IMR-90 (cell line): ENCODE measurements at regions not wholly inside any gene's neighbourhood (a gene's known extent, or its start where the extent isn't known, plus 50 kb on each side); places are given as distances from the start of the nearest gene placed in this dataset.

Experiments used
- ATAC-seq: fragments of 200-7000 bp; cut with Tn5 transposase; 2 replicates; pipeline ENCODE4 v1.9.1; 2020; ENCODE audit warnings: low read depth, mild to moderate bottlenecking, moderate library complexity
- BruUV-seq: library from RNA; stranded (reverse); fragments of 400-500 nt; replicated peaks from 2 replicates; lab custom pipeline; 2021; lab: Mats Ljungman, UMichigan
- CTCF ChIA-PET: fragments of 300-600 bp; formaldehyde crosslinking; extraction: SDS; loops from one replicate; lab custom pipeline; 2021; ENCODE audit warnings: antibody characterized with exemption; lab: Yijun Ruan, JAX
- POLR2A ChIA-PET: fragments of 300-600 bp; sonication (Branson Sonifier 250); formaldehyde crosslinking; loops from one replicate; lab custom pipeline; 2022; ENCODE audit warnings: antibody characterized with exemption; ENCODE audit not compliant: unreplicated experiment; lab: Charles Lee
- DNase-seq: peaks from one replicate; pipeline ENCODE4 v3.0.0; 2013
- H2AFZ ChIP-seq: replicated peaks from 2 replicates; pipeline ENCODE3; 2013; ENCODE audit warnings: low read length, mild to moderate bottlenecking; ENCODE audit not compliant: poor library complexity
- H2AK5ac ChIP-seq: 2 replicates; pipeline ENCODE4 v1.6.1; 2013; ENCODE audit warnings: low read depth, low read length, inconsistent platforms
- H2AK9ac ChIP-seq: replicated peaks from 2 replicates; pipeline ENCODE3; 2013; ENCODE audit warnings: mild to moderate bottlenecking, low read depth, low read length, moderate library complexity; ENCODE audit not compliant: poor library complexity
- H2BK120ac ChIP-seq: 2 replicates; pipeline ENCODE4 v1.6.1; 2013; ENCODE audit warnings: low read depth, low read length, inconsistent platforms
- H2BK15ac ChIP-seq: 3 replicates; pipeline ENCODE4 v1.6.1; 2013; ENCODE audit warnings: low read depth, low read length, inconsistent platforms
- H2BK20ac ChIP-seq: 2 replicates; pipeline ENCODE4 v1.6.1; 2013; ENCODE audit warnings: low read depth, mild to moderate bottlenecking, inconsistent platforms, low read length, moderate library complexity
- H2BK5ac ChIP-seq: 2 replicates; pipeline ENCODE4 v1.6.1; 2013; ENCODE audit warnings: mild to moderate bottlenecking, low read depth, low read length, inconsistent platforms; ENCODE audit not compliant: poor library complexity, severe bottlenecking
- H3K14ac ChIP-seq: replicated peaks from 2 replicates; pipeline ENCODE4 v1.6.1; 2013; ENCODE audit warnings: low read depth, low read length, inconsistent platforms
- H3K18ac ChIP-seq: 2 replicates; pipeline ENCODE4 v1.6.1; 2013; ENCODE audit warnings: low read depth, low read length, control low read depth
- H3K23ac ChIP-seq: 2 replicates; pipeline ENCODE4 v1.6.1; 2013; ENCODE audit warnings: low read depth, low read length, inconsistent platforms
- H3K27ac ChIP-seq: 2 replicates; pipeline ENCODE4 v1.5.1; 2013; ENCODE audit warnings: mild to moderate bottlenecking, control low read depth, low read length; ENCODE audit not compliant: insufficient read depth
- H3K27me3 ChIP-seq: 2 replicates; pipeline ENCODE4 v1.6.1; 2013; ENCODE audit warnings: low read length; ENCODE audit not compliant: control insufficient read depth, insufficient read depth
- H3K36me3 ChIP-seq: 2 replicates; pipeline ENCODE4 v1.6.1; 2013; ENCODE audit warnings: low read length, mixed read lengths; ENCODE audit not compliant: control insufficient read depth, insufficient read depth
- H3K4ac ChIP-seq: 2 replicates; pipeline ENCODE4 v1.6.1; 2013; ENCODE audit warnings: low read depth, low read length, inconsistent platforms
- H3K4me1 ChIP-seq: 2 replicates; pipeline ENCODE4 v1.6.1; 2013; ENCODE audit warnings: low read length, mixed read lengths; ENCODE audit not compliant: control insufficient read depth, insufficient read depth
- H3K4me2 ChIP-seq: 2 replicates; pipeline ENCODE4 v1.6.1; 2013; ENCODE audit warnings: low read depth, mild to moderate bottlenecking, control low read depth, low read length, moderate library complexity
- H3K4me3 ChIP-seq: 2 replicates; pipeline ENCODE4 v1.5.1; 2013; ENCODE audit warnings: low read depth, mild to moderate bottlenecking, control low read depth, low read length, moderate library complexity; ENCODE audit not compliant: insufficient read depth
- H3K56ac ChIP-seq: 2 replicates; pipeline ENCODE4 v1.6.1; 2013; ENCODE audit warnings: low read length, inconsistent platforms; ENCODE audit not compliant: insufficient read depth; ENCODE audit errors: extremely low read depth
- H3K79me1 ChIP-seq, 2 experiments: 2 replicates each; pipeline ENCODE4 v1.6.1; 2013; ENCODE audit warnings: low read length in 2 of 2, inconsistent platforms in 1 of 2, low read depth in 1 of 2
- H3K9ac ChIP-seq: 2 replicates; pipeline ENCODE4 v1.6.1; 2013; ENCODE audit warnings: low read depth, low read length, control low read depth
- H3K9me1 ChIP-seq: 2 replicates; pipeline ENCODE4 v1.6.1; 2013; ENCODE audit warnings: low read length, inconsistent platforms; ENCODE audit not compliant: insufficient read depth
- H3K9me3 ChIP-seq: 2 replicates; pipeline ENCODE4 v1.6.1; 2013; ENCODE audit warnings: low read length; ENCODE audit not compliant: control insufficient read depth, insufficient read depth
- H4K20me1 ChIP-seq: 2 replicates; pipeline ENCODE4 v1.6.1; 2013; ENCODE audit warnings: low read length, inconsistent platforms; ENCODE audit not compliant: insufficient read depth
- H4K5ac ChIP-seq: 2 replicates; pipeline ENCODE4 v1.6.1; 2013; ENCODE audit warnings: mild to moderate bottlenecking, low read depth, low read length, control low read depth
- H4K8ac ChIP-seq, 2 experiments: 2 replicates each; pipeline ENCODE4 v1.6.1; 2013; ENCODE audit warnings: low read depth in 2 of 2, low read length in 2 of 2, control low read depth in 1 of 2, inconsistent platforms in 1 of 2
- H4K91ac ChIP-seq: 2 replicates; pipeline ENCODE4 v1.6.1; 2013; ENCODE audit warnings: low read depth, low read length, inconsistent platforms; ENCODE audit not compliant: insufficient read depth
- CEBPB ChIP-seq: IDR thresholded peaks from 2 replicates; pipeline ENCODE4 v1.6.1; 2012; ENCODE audit warnings: low read depth, low read length, improper control_type of control experiment
- CHD1 ChIP-seq: IDR thresholded peaks from 2 replicates; pipeline ENCODE4 v1.6.1; 2012; ENCODE audit warnings: low read depth, low read length, improper control_type of control experiment
- FOS ChIP-seq: fragments of 150-350 bp; IDR thresholded peaks from 2 replicates; pipeline ENCODE4 v1.6.1; 2016; ENCODE audit warnings: low read depth, low read length
- MAFK ChIP-seq: IDR thresholded peaks from 2 replicates; pipeline ENCODE4 v1.6.1; 2012; ENCODE audit warnings: low read depth, low read length, improper control_type of control experiment
- MAZ ChIP-seq: IDR thresholded peaks from 2 replicates; pipeline ENCODE4 v1.6.1; 2012; ENCODE audit warnings: low read depth, mild to moderate bottlenecking, low read length, improper control_type of control experiment, moderate library complexity, borderline replicate concordance
- MXI1 ChIP-seq: IDR thresholded peaks from 2 replicates; pipeline ENCODE4 v1.6.1; 2012; ENCODE audit warnings: low read depth, mild to moderate bottlenecking, low read length, moderate library complexity, borderline replicate concordance
- NFE2L2 ChIP-seq: fragments of 150-350 bp; IDR thresholded peaks from 2 replicates; pipeline ENCODE4 v1.6.1; 2016; ENCODE audit warnings: low read depth, mild to moderate bottlenecking, low read length
- POLR2A ChIP-seq: IDR thresholded peaks from 2 replicates; pipeline ENCODE4 v1.6.1; 2012; ENCODE audit warnings: mild to moderate bottlenecking, low read depth, low read length
- RAD21 ChIP-seq: IDR thresholded peaks from 2 replicates; pipeline ENCODE4 v1.6.1; 2012; ENCODE audit warnings: low read length, improper control_type of control experiment
- RCOR1 ChIP-seq: IDR thresholded peaks from 2 replicates; pipeline ENCODE4 v1.6.1; 2012; ENCODE audit warnings: mild to moderate bottlenecking, low read length, improper control_type of control experiment; ENCODE audit not compliant: insufficient replicate concordance
- SMC3 ChIP-seq: fragments of 150-350 bp; IDR thresholded peaks from 2 replicates; pipeline ENCODE4 v1.6.1; 2016; ENCODE audit warnings: low read depth, mild to moderate bottlenecking, antibody characterized with exemption, low read length, moderate library complexity
- WGBS, 2 experiments: methylation state at CpG; one replicate each; pipeline versions ENCODE4 v1.1.5 to v1.1.7; 2013; ENCODE audit warnings: missing lambda C conversion rate in 2 of 2; ENCODE audit not compliant: insufficient read length in 1 of 2; ENCODE audit errors: extremely low coverage in 2 of 2; 5-methylcytosine and 5-hydroxymethylcytosine counted together
- dilution Hi-C: fragments of 300-500 bp; cut with HindIII; formaldehyde crosslinking; loops from one replicate; pipeline ENCODE4 v1.14.3; 2018; ENCODE audit warnings: low sequenced_read_pairs; ENCODE audit not compliant: unreplicated experiment
- in situ Hi-C: fragments of 300-500 bp; cut with MboI; formaldehyde crosslinking; loops from 3 replicates; pipeline ENCODE4 v1.14.3; 2019; ENCODE audit warnings: low sequenced_read_pairs, inconsistent platforms, mixed read lengths
- intact Hi-C: fragments of 100-400 bp; cut with micrococcal nuclease; formaldehyde crosslinking; loops from 2 replicates; pipeline ENCODE4 v1.10.0; 2022
- TF ChIP-seq, protein P1 (sequence below): fragments of 150-350 bp; IDR thresholded peaks from 2 replicates; pipeline ENCODE4 v1.6.1; 2016; ENCODE audit warnings: low read depth, mild to moderate bottlenecking, low read length, moderate library complexity, borderline replicate concordance
- TF ChIP-seq, protein P2 (sequence below): fragments of 150-350 bp; IDR thresholded peaks from 2 replicates; pipeline ENCODE4 v1.6.1; 2017; ENCODE audit warnings: mild to moderate bottlenecking, antibody characterized with exemption, low read length, low read depth

DNA sequence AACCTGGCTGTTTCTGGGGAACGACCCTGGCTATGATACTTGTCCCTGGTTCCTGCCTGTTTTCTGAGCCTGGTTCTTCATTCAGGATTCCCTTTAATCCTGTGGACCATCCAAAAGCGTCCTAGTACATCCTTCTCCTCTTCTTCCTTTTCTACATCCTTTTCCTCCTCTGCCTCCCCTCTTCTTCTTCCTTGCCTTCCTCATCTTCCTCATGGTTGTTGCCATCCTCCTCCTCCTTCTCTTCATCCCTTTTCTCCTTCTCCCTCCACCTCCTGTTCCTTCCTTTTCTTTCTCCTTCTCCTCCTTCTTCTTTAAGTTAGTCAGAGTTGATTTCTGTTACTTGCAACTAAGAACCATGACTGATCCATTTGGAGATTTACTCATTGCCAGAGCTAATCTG is 197.8 kb downstream of the FOXD2 start:
- CTCF ChIA-PET = no interaction called here
- ATAC-seq = no peak

More for the DNA sequence above, 197.8 kb downstream of the FOXD2 start:
- Histone ChIP-seq H3K4ac (no peak overlapping the region), H3K9me3 (no peaks in the 10 kb centered on the region), H3K4me2 (no peak overlapping the region), H3K27me3 (no peaks in the 10 kb centered on the region), H4K20me1 (no peaks in the 10 kb centered on the region), H3K9ac (no peak overlapping the region), H2BK5ac (no peak overlapping the region), H2BK120ac (no peak overlapping the region), H3K23ac (no peak overlapping the region), H2AK9ac (no peak overlapping the region), H3K9me1 (no peaks in the 10 kb centered on the region), H4K8ac (no peak overlapping the region), H3K4me1 (no peaks in the 10 kb centered on the region), H3K18ac (no peak overlapping the region), H2BK20ac (no peak overlapping the region), H3K27ac (no peak overlapping the region), H2AK5ac (no peak overlapping the region), H3K56ac (no peak overlapping the region), H2AFZ (no peak overlapping the region), H3K36me3 (no peaks in the 10 kb centered on the region), H2BK15ac (no peak overlapping the region), H4K91ac (no peak overlapping the region), H4K5ac (no peak overlapping the region), H3K79me1 (no peaks in the 10 kb centered on the region), H3K14ac (no peak overlapping the region), H3K4me3 (no peak overlapping the region)
- WGBS, 2 experiments = 16% methylated on average over 2 of the region's 2 CpGs; no CpG with 5 or more reads in 1 of the 2 experiments
- in situ Hi-C loops (no loop called here), intact Hi-C loops (no loop called here), dilution Hi-C loops (no loop called here)
- POLR2A ChIA-PET = no interaction called here
- BruUV-seq = no TSS peak
- no peak for DNase-seq
- TF ChIP-seq POLR2A = no peak
- no peak for TF ChIP-seq RAD21
- no peak for TF ChIP-seq NFE2L2
- no peak for TF ChIP-seq FOS
- TF ChIP-seq RCOR1 = no peak
- TF ChIP-seq, protein P1, sequence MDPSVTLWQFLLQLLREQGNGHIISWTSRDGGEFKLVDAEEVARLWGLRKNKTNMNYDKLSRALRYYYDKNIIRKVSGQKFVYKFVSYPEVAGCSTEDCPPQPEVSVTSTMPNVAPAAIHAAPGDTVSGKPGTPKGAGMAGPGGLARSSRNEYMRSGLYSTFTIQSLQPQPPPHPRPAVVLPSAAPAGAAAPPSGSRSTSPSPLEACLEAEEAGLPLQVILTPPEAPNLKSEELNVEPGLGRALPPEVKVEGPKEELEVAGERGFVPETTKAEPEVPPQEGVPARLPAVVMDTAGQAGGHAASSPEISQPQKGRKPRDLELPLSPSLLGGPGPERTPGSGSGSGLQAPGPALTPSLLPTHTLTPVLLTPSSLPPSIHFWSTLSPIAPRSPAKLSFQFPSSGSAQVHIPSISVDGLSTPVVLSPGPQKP = no peak
- no peak for TF ChIP-seq SMC3
- no peak for TF ChIP-seq CHD1
- no peak for TF ChIP-seq MAZ
- no peak for TF ChIP-seq MXI1
- TF ChIP-seq MAFK = no peak
- TF ChIP-seq, protein P2, sequence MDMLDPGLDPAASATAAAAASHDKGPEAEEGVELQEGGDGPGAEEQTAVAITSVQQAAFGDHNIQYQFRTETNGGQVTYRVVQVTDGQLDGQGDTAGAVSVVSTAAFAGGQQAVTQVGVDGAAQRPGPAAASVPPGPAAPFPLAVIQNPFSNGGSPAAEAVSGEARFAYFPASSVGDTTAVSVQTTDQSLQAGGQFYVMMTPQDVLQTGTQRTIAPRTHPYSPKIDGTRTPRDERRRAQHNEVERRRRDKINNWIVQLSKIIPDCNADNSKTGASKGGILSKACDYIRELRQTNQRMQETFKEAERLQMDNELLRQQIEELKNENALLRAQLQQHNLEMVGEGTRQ = no peak
- TF ChIP-seq CEBPB = no peak
